GM23338 (cell line): ENCODE measurements at regions not wholly inside any gene's neighbourhood (a gene's known extent, or its start where the extent isn't known, plus 50 kb on each side); places are given as distances from the start of the nearest gene placed in this dataset.

Experiments used
- CTCF ChIP-seq, 2 experiments: fragments of 200-600 bp in 1 of 2; sonication (generic) in 1 of 2; conservative IDR thresholded peaks; 2 replicates each; pipeline versions ENCODE4 v1.5.1 to v1.6.1; 2016 to 2017; ENCODE audit warnings: antibody characterized with exemption in 2 of 2, low read depth in 2 of 2, mild to moderate bottlenecking in 2 of 2, moderate library complexity in 1 of 2
- ZNF114 ChIP-seq: fragments of 250-450 bp; sonication (Bioruptor Pico); IDR thresholded peaks from 2 replicates; pipeline ENCODE4 v1.5.0; 2020; ENCODE audit warnings: mild to moderate bottlenecking, moderate library complexity

GRCh38 chr5:104016646-104017045 lies 454.1 kb upstream of the NUDT12 start:
- TF ChIP-seq CTCF (conservative IDR thresholded peaks at IDR 0.05; ENCODE audit: low read depth in 2 of 2) (no peak), ZNF114 (CRISPR knock-in tag) (no peak)
